ENCODE measurements at regions not wholly inside any gene's neighbourhood (a gene's known extent, or its start where the extent isn't known, plus 50 kb on each side); places are given as distances from the start of the nearest gene placed in this dataset.

DNA sequence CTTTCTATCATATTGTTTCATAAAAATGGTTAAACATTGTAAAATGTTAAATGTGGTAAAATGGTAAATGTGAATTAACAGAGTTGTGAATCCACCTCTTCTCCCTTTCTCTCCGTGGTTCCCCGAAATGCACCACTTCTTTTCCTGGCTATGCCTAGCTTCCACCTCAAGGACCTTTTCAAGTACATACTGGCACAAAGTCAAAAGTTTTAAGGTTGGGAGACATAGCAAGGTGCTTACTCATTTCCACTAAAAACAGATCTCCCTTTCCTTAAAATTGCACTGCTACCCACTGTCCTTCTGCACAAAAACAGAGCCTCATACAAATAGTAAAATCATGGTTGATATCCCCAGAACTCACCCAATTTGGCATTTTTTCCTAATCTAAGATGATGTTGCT is 558.2 kb downstream of the SLITRK6 start:
- TF ChIP-seq, protein P1, sequence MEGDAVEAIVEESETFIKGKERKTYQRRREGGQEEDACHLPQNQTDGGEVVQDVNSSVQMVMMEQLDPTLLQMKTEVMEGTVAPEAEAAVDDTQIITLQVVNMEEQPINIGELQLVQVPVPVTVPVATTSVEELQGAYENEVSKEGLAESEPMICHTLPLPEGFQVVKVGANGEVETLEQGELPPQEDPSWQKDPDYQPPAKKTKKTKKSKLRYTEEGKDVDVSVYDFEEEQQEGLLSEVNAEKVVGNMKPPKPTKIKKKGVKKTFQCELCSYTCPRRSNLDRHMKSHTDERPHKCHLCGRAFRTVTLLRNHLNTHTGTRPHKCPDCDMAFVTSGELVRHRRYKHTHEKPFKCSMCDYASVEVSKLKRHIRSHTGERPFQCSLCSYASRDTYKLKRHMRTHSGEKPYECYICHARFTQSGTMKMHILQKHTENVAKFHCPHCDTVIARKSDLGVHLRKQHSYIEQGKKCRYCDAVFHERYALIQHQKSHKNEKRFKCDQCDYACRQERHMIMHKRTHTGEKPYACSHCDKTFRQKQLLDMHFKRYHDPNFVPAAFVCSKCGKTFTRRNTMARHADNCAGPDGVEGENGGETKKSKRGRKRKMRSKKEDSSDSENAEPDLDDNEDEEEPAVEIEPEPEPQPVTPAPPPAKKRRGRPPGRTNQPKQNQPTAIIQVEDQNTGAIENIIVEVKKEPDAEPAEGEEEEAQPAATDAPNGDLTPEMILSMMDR (IDR thresholded peaks at IDR 0.05; ENCODE audit: low read length), result no peak
- TF ChIP-seq EZH2 (IDR thresholded peaks at IDR 0.05; ENCODE audit: borderline replicate concordance, low read length), result no peak
